B cell (primary cell): ENCODE measurements at regions not wholly inside any gene's neighbourhood (a gene's known extent, or its start where the extent isn't known, plus 50 kb on each side); places are given as distances from the start of the nearest gene placed in this dataset.

Source experiments
- ATAC-seq: fragments of 200-7000 bp; cut with Tn5 transposase; one replicate; pipeline ENCODE4 v1.10.0; 2021; ENCODE audit warnings: low read depth, mild to moderate bottlenecking, moderate number of reproducible peaks, moderate library complexity
- CTCF ChIA-PET: fragments of 350-600 bp; sonication (Branson Sonifier 250); formaldehyde crosslinking; loops from one replicate; lab custom pipeline; 2021; ENCODE audit warnings: antibody characterized with exemption, inconsistent platforms; lab: Charles Lee
- POLR2A ChIA-PET: fragments of 350-600 bp; sonication (Branson Sonifier 250); formaldehyde crosslinking; loops from one replicate; lab custom pipeline; 2021; ENCODE audit warnings: antibody characterized with exemption; lab: Charles Lee
- DNase-seq: peaks from one replicate; pipeline ENCODE4 v3.0.0; 2013
- H2AFZ ChIP-seq: 2 replicates; pipeline ENCODE4 v1.6.1; 2012; ENCODE audit warnings: mild to moderate bottlenecking, low read depth, low read length; ENCODE audit not compliant: insufficient read depth, poor library complexity, severe bottlenecking
- H3K27ac ChIP-seq, 2 donors: 1 replicate in 1 of 2; 2 replicates in 1 of 2; pipeline ENCODE4 v1.5.1; 2012 to 2013; ENCODE audit warnings: low read length in 2 of 2, mild to moderate bottlenecking in 2 of 2, moderate library complexity in 1 of 2
- H3K27me3 ChIP-seq, 4 experiments: fragments of 200-600 bp in 1 of 4; sonication (generic) in 1 of 4; replicated peaks in 1 of 4; 1 replicate in 2 of 4; 2 replicates in 2 of 4; pipeline versions ENCODE4 v1.6.1 to v1.7.0; 2013 to 2016; ENCODE audit warnings: low read length in 3 of 4, mild to moderate bottlenecking in 2 of 4, mixed read lengths in 1 of 4, moderate library complexity in 1 of 4; ENCODE audit not compliant: insufficient read depth in 4 of 4, control insufficient read depth in 3 of 4; ENCODE audit errors: control extremely low read depth in 1 of 4
- H3K36me3 ChIP-seq, 2 experiments: replicated peaks in 1 of 2; 1 replicate in 1 of 2; 2 replicates in 1 of 2; pipeline versions ENCODE4 v1.6.1 to v1.7.1; 2013; ENCODE audit warnings: low read length in 1 of 2; ENCODE audit not compliant: insufficient read depth in 2 of 2, control insufficient read depth in 1 of 2; ENCODE audit errors: control extremely low read depth in 1 of 2, extremely low read depth in 1 of 2
- H3K4me1 ChIP-seq, 2 donors: fragments of 200-600 bp in 1 of 2; sonication (generic) in 1 of 2; 1 replicate in 1 of 2; 2 replicates in 1 of 2; pipeline versions ENCODE4 v1.5.1 to v1.6.1; 2013 to 2017; ENCODE audit warnings: low read length in 2 of 2; ENCODE audit not compliant: control insufficient read depth in 2 of 2, insufficient read depth in 2 of 2
- H3K4me2 ChIP-seq: replicated peaks from 2 replicates; pipeline ENCODE3; 2012; ENCODE audit warnings: mild to moderate bottlenecking, low read depth, low read length; ENCODE audit not compliant: poor library complexity, severe bottlenecking
- H3K4me3 ChIP-seq, 5 experiments: fragments of 200-600 bp in 1 of 5; sonication (generic) in 1 of 5; 1 replicate in 3 of 5; 2 replicates in 2 of 5; pipeline versions ENCODE4 v1.5.1 to v1.7.0; 2011 to 2016; ENCODE audit warnings: low read length in 4 of 5, mild to moderate bottlenecking in 4 of 5, low read depth in 2 of 5, control low read depth in 1 of 5, moderate library complexity in 1 of 5; ENCODE audit not compliant: insufficient read depth in 1 of 5; ENCODE audit errors: control extremely low read depth in 1 of 5, extremely low read depth in 1 of 5
- H3K79me2 ChIP-seq: fragments of 200-600 bp; sonication (generic); one replicate; pipeline ENCODE4 v1.6.0; 2016; ENCODE audit warnings: low read length; ENCODE audit not compliant: control insufficient read depth, insufficient read depth
- H3K9ac ChIP-seq: fragments of 200-600 bp; sonication (generic); 2 replicates; pipeline ENCODE4 v1.6.1; 2017; ENCODE audit warnings: mild to moderate bottlenecking, low read length, moderate library complexity
- H3K9me3 ChIP-seq, 3 donors: one replicate each; pipeline versions ENCODE4 v1.6.1 to v1.7.1; 2013; ENCODE audit warnings: low read length in 2 of 3; ENCODE audit not compliant: control insufficient read depth in 2 of 3, insufficient read depth in 1 of 3; ENCODE audit errors: control extremely low read depth in 1 of 3
- H4K20me1 ChIP-seq: 2 replicates; pipeline ENCODE4 v1.6.0; 2012; ENCODE audit warnings: mild to moderate bottlenecking, low read length; ENCODE audit not compliant: insufficient read depth, control insufficient read depth, poor library complexity, severe bottlenecking
- H3K27ac Mint-ChIP-seq: one replicate; pipeline ENCODE4 v1.8.0; 2021; ENCODE audit warnings: mixed read lengths
- H3K27me3 Mint-ChIP-seq: one replicate; pipeline ENCODE4 v1.8.0; 2021; ENCODE audit warnings: mixed read lengths
- H3K4me1 Mint-ChIP-seq: one replicate; pipeline ENCODE4 v1.8.0; 2021; ENCODE audit warnings: mixed read lengths
- H3K4me3 Mint-ChIP-seq: one replicate; pipeline ENCODE4 v1.8.0; 2021; ENCODE audit warnings: mixed read lengths
- H3K9me3 Mint-ChIP-seq: one replicate; pipeline ENCODE4 v1.8.0; 2022; ENCODE audit warnings: mixed read lengths; ENCODE audit not compliant: insufficient read depth
- CTCF ChIP-seq: fragments of 200-600 bp; IDR thresholded peaks from one replicate; pipeline ENCODE4 v1.8.0; 2022; ENCODE audit warnings: antibody characterized with exemption, mild to moderate bottlenecking
- EZH2 ChIP-seq: IDR thresholded peaks from 2 replicates; pipeline ENCODE4 v1.6.1; 2012; ENCODE audit warnings: borderline replicate concordance, low read depth, mild to moderate bottlenecking, moderate library complexity, low read length; ENCODE audit not compliant: insufficient read depth, poor library complexity, severe bottlenecking
- WGBS: methylation state at CpG from one replicate; pipeline ENCODE4 v1.1.5; 2013; ENCODE audit warnings: missing lambda C conversion rate; ENCODE audit not compliant: insufficient coverage; 5-methylcytosine and 5-hydroxymethylcytosine counted together
- intact Hi-C: fragments of 100-400 bp; cut with micrococcal nuclease; formaldehyde crosslinking; loops from one replicate; pipeline ENCODE4 v1.10.0; 2022

GRCh38 chr10:131584287-131584686 lies 272.8 kb upstream of the TCERG1L start:
- Histone ChIP-seq H3K27ac (no peak overlapping the region), H3K27me3 (no peaks in the 10 kb centered on the region), H4K20me1 (no peaks in the 10 kb centered on the region), H2AFZ (no peak overlapping the region), H3K4me3 (no peak overlapping the region), H3K9ac (no peak overlapping the region), H3K4me2 (no peak overlapping the region), H3K79me2 (no peaks in the 10 kb centered on the region), H3K9me3 (peaks cover 0 to 19% (median 0%) of the 10 kb centered on the region in 3 donors), H3K4me1 (no peaks in the 10 kb centered on the region), H3K36me3 (no peaks in the 10 kb centered on the region)
- TF ChIP-seq CTCF, result no peak
- no peak for TF ChIP-seq EZH2
- Mint-ChIP-seq H3K27ac (no peak overlapping the region), H3K4me3 (no peak overlapping the region), H3K9me3 (no peaks in the 10 kb centered on the region), H3K4me1 (no peaks in the 10 kb centered on the region), H3K27me3 (no peaks in the 10 kb centered on the region)
- intact Hi-C loops, result no loop called here
- 64% methylated on average over 9 of the region's 12 CpGs for WGBS
- no peak for ATAC-seq
- ChIA-PET POLR2A (no interaction called here), CTCF (no interaction called here)
- no peak for DNase-seq

GRCh38 chr10:131585761-131586160 lies 274.2 kb upstream of the TCERG1L start:
- H3K4me3 Mint-ChIP-seq, result no peak overlapping the region
- Histone ChIP-seq H4K20me1 (no peaks in the 10 kb centered on the region), H3K9ac (no peak overlapping the region), H3K27me3 (no peaks in the 10 kb centered on the region), H3K4me3 (no peak overlapping the region), H3K79me2 (no peaks in the 10 kb centered on the region), H3K27ac (no peak overlapping the region), H3K9me3 (peaks cover 0 to 20% (median 0%) of the 10 kb centered on the region in 3 donors), H3K36me3 (no peaks in the 10 kb centered on the region), H3K4me1 (no peaks in the 10 kb centered on the region), H3K4me2 (no peak overlapping the region), H2AFZ (no peak overlapping the region)
- DNase-seq, result no peak
- intact Hi-C loops, result no loop called here
- H3K27ac Mint-ChIP-seq, result no peak overlapping the region
- H3K9me3 Mint-ChIP-seq, result no peaks in the 10 kb centered on the region
- no peak for TF ChIP-seq CTCF
- ChIA-PET POLR2A (no interaction called here), CTCF (no interaction called here)
- H3K27me3 Mint-ChIP-seq, result no peaks in the 10 kb centered on the region
- 30% methylated on average over 3 of the region's 3 CpGs for WGBS
- ATAC-seq, result no peak
- H3K4me1 Mint-ChIP-seq, result no peaks in the 10 kb centered on the region
